Peyer's patch (tissue), 4 donors: ENCODE measurements at regions not wholly inside any gene's neighbourhood (a gene's known extent, or its start where the extent isn't known, plus 50 kb on each side); places are given as distances from the start of the nearest gene placed in this dataset.

Experiments used
- DNase-seq, 3 donors: peaks; one replicate each; pipeline ENCODE4 v3.0.0-alpha.2; 2017 to 2019
- H3K27ac ChIP-seq, 4 donors: fragments of 200-600 bp; sonication (generic); one replicate each; pipeline ENCODE4 v1.5.1; 2016 to 2019
- H3K27me3 ChIP-seq, 2 donors: fragments of 200-600 bp; sonication (generic); one replicate each; pipeline ENCODE4 v1.5.1; 2019
- H3K36me3 ChIP-seq, 3 donors: fragments of 200-600 bp; sonication (generic); one replicate each; pipeline ENCODE4 v1.5.1; 2016 to 2019
- H3K4me1 ChIP-seq, 4 donors: fragments of 200-600 bp; sonication (generic); one replicate each; pipeline ENCODE4 v1.5.1; 2016 to 2019
- H3K4me3 ChIP-seq, 4 donors: fragments of 200-600 bp; sonication (generic); 1 replicate in 3 of 4; 2 replicates in 1 of 4; pipeline ENCODE4 v1.5.1; 2016 to 2019; ENCODE audit warnings: mild to moderate bottlenecking in 1 of 4
- H3K9me3 ChIP-seq, 4 donors: fragments of 200-600 bp; sonication (generic); one replicate each; pipeline ENCODE4 v1.5.1; 2016 to 2019; ENCODE audit warnings: mild to moderate bottlenecking in 1 of 4
- CTCF ChIP-seq, 6 experiments: fragments of 450-650 bp in 4 of 6; fragments of 200-600 bp in 2 of 6; sonication (generic) in 1 of 6; IDR thresholded peaks; one replicate each; pipeline ENCODE4 v1.5.1; 2017 to 2019; ENCODE audit warnings: antibody characterized with exemption in 6 of 6, mild to moderate bottlenecking in 3 of 6, moderate library complexity in 1 of 6
- POLR2A ChIP-seq, 2 donors: fragments of 450-650 bp; IDR thresholded peaks; one replicate each; pipeline ENCODE4 v1.5.1; 2017; ENCODE audit warnings: antibody characterized with exemption in 2 of 2, mild to moderate bottlenecking in 2 of 2, moderate library complexity in 2 of 2

GRCh38 chr9:79378107-79378506, 193.7 kb upstream of the TLE4 start:
- no peaks in the 10 kb centered on the region for H3K9me3 ChIP-seq
- TF ChIP-seq CTCF (IDR thresholded peaks at IDR 0.05), result no peak
- no peak for TF ChIP-seq POLR2A (IDR thresholded peaks at IDR 0.05)
- no peaks in the 10 kb centered on the region for H3K36me3 ChIP-seq
- DNase-seq, result no peak
- no peak overlapping the region for H3K27ac ChIP-seq
- no peaks in the 10 kb centered on the region for H3K27me3 ChIP-seq
- no peaks in the 10 kb centered on the region for H3K4me1 ChIP-seq
- H3K4me3 ChIP-seq, result no peak overlapping the region

- Histone ChIP-seq H3K9me3 (no peaks in the 10 kb centered on the region), H3K4me1 (no peaks in the 10 kb centered on the region), H3K36me3 (no peaks in the 10 kb centered on the region), H3K27ac (no peak overlapping the region), H3K27me3 (no peaks in the 10 kb centered on the region), H3K4me3 (no peak overlapping the region)
- DNase-seq, result no peak
- no peak for TF ChIP-seq POLR2A (IDR thresholded peaks at IDR 0.05)
- TF ChIP-seq CTCF (IDR thresholded peaks at IDR 0.05), result no peak
These were observed 189.7 kb upstream of the TLE4 start for GRCh38 chr9:79382044-79382443.

GRCh38 chr9:79382458-79382857, 189.3 kb upstream of the TLE4 start:
- Histone ChIP-seq H3K4me1 (no peaks in the 10 kb centered on the region), H3K9me3 (no peaks in the 10 kb centered on the region), H3K27me3 (no peaks in the 10 kb centered on the region), H3K4me3 (no peak overlapping the region), H3K27ac (no peak overlapping the region), H3K36me3 (no peaks in the 10 kb centered on the region)
- DNase-seq, result no peak
- TF ChIP-seq POLR2A (IDR thresholded peaks at IDR 0.05), result no peak
- no peak for TF ChIP-seq CTCF (IDR thresholded peaks at IDR 0.05)

- Histone ChIP-seq H3K36me3 (no peaks in the 10 kb centered on the region), H3K4me3 (no peak overlapping the region), H3K4me1 (no peaks in the 10 kb centered on the region), H3K27ac (no peak overlapping the region), H3K27me3 (no peaks in the 10 kb centered on the region), H3K9me3 (no peaks in the 10 kb centered on the region)
- DNase-seq, result no peak
- no peak for TF ChIP-seq CTCF (IDR thresholded peaks at IDR 0.05)
- no peak for TF ChIP-seq POLR2A (IDR thresholded peaks at IDR 0.05)
These were observed 188.7 kb upstream of the TLE4 start for GRCh38 chr9:79383096-79383495.

- Histone ChIP-seq H3K9me3 (no peaks in the 10 kb centered on the region), H3K36me3 (no peaks in the 10 kb centered on the region), H3K27ac (no peak overlapping the region), H3K27me3 (no peaks in the 10 kb centered on the region), H3K4me3 (no peak overlapping the region), H3K4me1 (no peaks in the 10 kb centered on the region)
- no peak for DNase-seq
- TF ChIP-seq CTCF (IDR thresholded peaks at IDR 0.05), result no peak
- TF ChIP-seq POLR2A (IDR thresholded peaks at IDR 0.05), result no peak
These were observed 187.7 kb upstream of the TLE4 start for GRCh38 chr9:79384091-79384490.

GRCh38 chr9:79384501-79384900, 187.3 kb upstream of the TLE4 start:
- DNase-seq, result no peak
- TF ChIP-seq POLR2A (IDR thresholded peaks at IDR 0.05) (no peak), CTCF (IDR thresholded peaks at IDR 0.05) (no peak)
- Histone ChIP-seq H3K36me3 (no peaks in the 10 kb centered on the region), H3K27ac (no peak overlapping the region), H3K4me3 (no peak overlapping the region), H3K9me3 (no peaks in the 10 kb centered on the region), H3K4me1 (no peaks in the 10 kb centered on the region), H3K27me3 (no peaks in the 10 kb centered on the region)
